ENCODE measurements at regions not wholly inside any gene's neighbourhood (a gene's known extent, or its start where the extent isn't known, plus 50 kb on each side); places are given as distances from the start of the nearest gene placed in this dataset.
"Not testable (repeated sequence)": the region's sequence is repeated elsewhere in the genome, so short reads cannot be mapped to it uniquely, and the experiment has no call there.

- no peak for DNase-seq
These were observed 635.8 kb downstream of the COL12A1 start for GRCh38 chr6:74570044-74570443.

GRCh38 chr6:74568861-74569260, 637.0 kb downstream of the COL12A1 start:
- H2AFZ ChIP-seq (ENCODE audit: insufficient read depth, low read depth, low read length, poor library complexity, severe bottlenecking): no peak overlapping the region
- no peaks in the 10 kb centered on the region for H3K27me3 ChIP-seq (replicated peaks in 1 of 4; ENCODE audit: control extremely low read depth in 1 of 4, control insufficient read depth in 3 of 4, insufficient read depth in 4 of 4, low read length in 3 of 4)
- no peak for ATAC-seq (ENCODE audit: low read depth)
- H3K4me1 ChIP-seq (ENCODE audit: control insufficient read depth in 2 of 2, insufficient read depth in 2 of 2, low read length in 2 of 2): no peaks in the 10 kb centered on the region
- H3K36me3 ChIP-seq (replicated peaks in 1 of 2; ENCODE audit: control extremely low read depth in 1 of 2, control insufficient read depth in 1 of 2, extremely low read depth in 1 of 2, insufficient read depth in 2 of 2, low read length in 1 of 2): no peaks in the 10 kb centered on the region
- no peaks in the 10 kb centered on the region for H3K9me3 Mint-ChIP-seq (ENCODE audit: insufficient read depth)
- no peaks in the 10 kb centered on the region for H4K20me1 ChIP-seq (ENCODE audit: control insufficient read depth, insufficient read depth, low read length, poor library complexity, severe bottlenecking)
- ChIA-PET POLR2A (no interaction called here), CTCF (no interaction called here)
- H3K79me2 ChIP-seq (ENCODE audit: control insufficient read depth, insufficient read depth, low read length): no peaks in the 10 kb centered on the region
- TF ChIP-seq EZH2 (IDR thresholded peaks at IDR 0.05; ENCODE audit: borderline replicate concordance, insufficient read depth, low read depth, low read length, poor library complexity, severe bottlenecking) (no peak), CTCF (IDR thresholded peaks at IDR 0.05) (no peak)
- WGBS (ENCODE audit: insufficient coverage): no CpG with 5 or more reads among the region's 6 CpGs
- H3K4me2 ChIP-seq (replicated peaks; ENCODE audit: low read depth, low read length, poor library complexity, severe bottlenecking): no peak overlapping the region
- no peaks in the 10 kb centered on the region for H3K4me1 Mint-ChIP-seq
- intact Hi-C loops (cut with micrococcal nuclease): no loop called here
- no peaks in the 10 kb centered on the region for H3K27me3 Mint-ChIP-seq
- H3K9me3 ChIP-seq (ENCODE audit: control extremely low read depth in 1 of 3, control insufficient read depth in 2 of 3, insufficient read depth in 1 of 3, low read length in 2 of 3): no peaks in the 10 kb centered on the region
- no peak overlapping the region for H3K27ac Mint-ChIP-seq
- H3K9ac ChIP-seq (ENCODE audit: low read length): no peak overlapping the region
- H3K27ac ChIP-seq (ENCODE audit: low read length in 2 of 2): no peak overlapping the region
- no peak overlapping the region for H3K4me3 ChIP-seq (ENCODE audit: control extremely low read depth in 1 of 5, extremely low read depth in 1 of 5, insufficient read depth in 1 of 5, low read depth in 2 of 5, low read length in 4 of 5)
- no peak overlapping the region for H3K4me3 Mint-ChIP-seq
- DNase-seq: no peak

More at GRCh38 chr6:74570044-74570443, 635.8 kb downstream of the COL12A1 start:
- no peaks in the 10 kb centered on the region for H3K36me3 ChIP-seq (replicated peaks in 1 of 2; ENCODE audit: control extremely low read depth in 1 of 2, control insufficient read depth in 1 of 2, extremely low read depth in 1 of 2, insufficient read depth in 2 of 2, low read length in 1 of 2)
- no peak overlapping the region for H3K27ac ChIP-seq (ENCODE audit: low read length in 2 of 2)
- Mint-ChIP-seq H3K27ac (no peak overlapping the region), H3K4me3 (no peak overlapping the region), H3K27me3 (no peaks in the 10 kb centered on the region), H3K9me3 (ENCODE audit: insufficient read depth) (no peaks in the 10 kb centered on the region), H3K4me1 (no peaks in the 10 kb centered on the region)
- intact Hi-C loops (cut with micrococcal nuclease): no loop called here
- ChIA-PET POLR2A (no interaction called here), CTCF (no interaction called here)
- no peaks in the 10 kb centered on the region for H4K20me1 ChIP-seq (ENCODE audit: control insufficient read depth, insufficient read depth, low read length, poor library complexity, severe bottlenecking)
- no peak for ATAC-seq (ENCODE audit: low read depth)
- H3K4me1 ChIP-seq (ENCODE audit: control insufficient read depth in 2 of 2, insufficient read depth in 2 of 2, low read length in 2 of 2): no peaks in the 10 kb centered on the region
- H2AFZ ChIP-seq (ENCODE audit: insufficient read depth, low read depth, low read length, poor library complexity, severe bottlenecking): no peak overlapping the region
- TF ChIP-seq CTCF (IDR thresholded peaks at IDR 0.05): no peak
- no peaks in the 10 kb centered on the region for H3K79me2 ChIP-seq (ENCODE audit: control insufficient read depth, insufficient read depth, low read length)
- no peaks in the 10 kb centered on the region for H3K9me3 ChIP-seq (ENCODE audit: control extremely low read depth in 1 of 3, control insufficient read depth in 2 of 3, insufficient read depth in 1 of 3, low read length in 2 of 3)
- 71% methylated on average over 1 of the region's 1 CpG for WGBS (ENCODE audit: insufficient coverage)
- H3K4me3 ChIP-seq (ENCODE audit: control extremely low read depth in 1 of 5, extremely low read depth in 1 of 5, insufficient read depth in 1 of 5, low read depth in 2 of 5, low read length in 4 of 5): no peak overlapping the region
- H3K4me2 ChIP-seq (replicated peaks; ENCODE audit: low read depth, low read length, poor library complexity, severe bottlenecking): no peak overlapping the region
- no peak overlapping the region for H3K9ac ChIP-seq (ENCODE audit: low read length)
- no peaks in the 10 kb centered on the region for H3K27me3 ChIP-seq (replicated peaks in 1 of 4; ENCODE audit: control extremely low read depth in 1 of 4, control insufficient read depth in 3 of 4, insufficient read depth in 4 of 4, low read length in 3 of 4)

- H3K9me3 ChIP-seq (ENCODE audit: control extremely low read depth in 1 of 3, control insufficient read depth in 2 of 3, insufficient read depth in 1 of 3, low read length in 2 of 3); H2AFZ ChIP-seq (ENCODE audit: insufficient read depth, low read depth, low read length, poor library complexity, severe bottlenecking); H4K20me1 ChIP-seq (ENCODE audit: control insufficient read depth, insufficient read depth, low read length, poor library complexity, severe bottlenecking); DNase-seq; ATAC-seq (ENCODE audit: low read depth); CTCF ChIA-PET; H3K4me2 ChIP-seq (replicated peaks; ENCODE audit: low read depth, low read length, poor library complexity, severe bottlenecking); H3K4me1 ChIP-seq (ENCODE audit: control insufficient read depth in 2 of 2, insufficient read depth in 2 of 2, low read length in 2 of 2); H3K4me1 Mint-ChIP-seq; H3K27ac Mint-ChIP-seq; H3K27me3 ChIP-seq (replicated peaks in 1 of 4; ENCODE audit: control extremely low read depth in 1 of 4, control insufficient read depth in 3 of 4, insufficient read depth in 4 of 4, low read length in 3 of 4); H3K9me3 Mint-ChIP-seq (ENCODE audit: insufficient read depth); H3K4me3 Mint-ChIP-seq; H3K4me3 ChIP-seq (ENCODE audit: control extremely low read depth in 1 of 5, extremely low read depth in 1 of 5, insufficient read depth in 1 of 5, low read depth in 2 of 5, low read length in 4 of 5); POLR2A ChIA-PET; H3K27me3 Mint-ChIP-seq; H3K27ac ChIP-seq (ENCODE audit: low read length in 2 of 2); H3K36me3 ChIP-seq (replicated peaks in 1 of 2; ENCODE audit: control extremely low read depth in 1 of 2, control insufficient read depth in 1 of 2, extremely low read depth in 1 of 2, insufficient read depth in 2 of 2, low read length in 1 of 2); H3K79me2 ChIP-seq (ENCODE audit: control insufficient read depth, insufficient read depth, low read length); H3K9ac ChIP-seq (ENCODE audit: low read length); intact Hi-C loops (cut with micrococcal nuclease): not testable (repeated sequence)
- WGBS (ENCODE audit: insufficient coverage): 70% methylated on average over 1 of the region's 4 CpGs
These were observed 637.9 kb downstream of the COL12A1 start for GRCh38 chr6:74567923-74568290.
